Testis (tissue), 2 donors: ENCODE measurements at regions not wholly inside any gene's neighbourhood (a gene's known extent, or its start where the extent isn't known, plus 50 kb on each side); places are given as distances from the start of the nearest gene placed in this dataset.
"Not testable (repeated sequence)": the region's sequence is repeated elsewhere in the genome, so short reads cannot be mapped to it uniquely, and the experiment has no call there.

Experiments used
- DNase-seq: peaks from one replicate; pipeline ENCODE4 v3.0.0-alpha.2; 2019
- H3K27ac ChIP-seq, 2 donors: fragments of 200-600 bp; sonication (generic); one replicate each; pipeline ENCODE4 v1.5.1; 2019
- H3K27me3 ChIP-seq: fragments of 200-600 bp; sonication (generic); one replicate; pipeline ENCODE4 v1.5.1; 2019
- H3K36me3 ChIP-seq: fragments of 200-600 bp; sonication (generic); one replicate; pipeline ENCODE4 v1.5.1; 2017; ENCODE audit warnings: low read depth; ENCODE audit errors: missing control alignments
- H3K4me1 ChIP-seq: fragments of 200-600 bp; sonication (generic); one replicate; pipeline ENCODE4 v1.5.1; 2019
- H3K4me3 ChIP-seq, 2 donors: fragments of 200-600 bp; sonication (generic); one replicate each; pipeline ENCODE4 v1.5.1; 2017 to 2019
- H3K9me3 ChIP-seq: fragments of 200-600 bp; sonication (generic); one replicate; pipeline ENCODE4 v1.5.1; 2017
- POLR2A ChIP-seq: fragments of 450-650 bp; IDR thresholded peaks from one replicate; pipeline ENCODE4 v1.6.1; 2017; ENCODE audit warnings: antibody characterized with exemption, mild to moderate bottlenecking, moderate library complexity
- WGBS, 2 donors: methylation state at CpG; one replicate each; pipeline ENCODE4 v1.1.5; 2018; 5-methylcytosine and 5-hydroxymethylcytosine counted together
- intact Hi-C: fragments of 100-400 bp; cut with DNase I; formaldehyde crosslinking; loops from one replicate; pipeline ENCODE4 v1.15.1; 2023; ENCODE audit warnings: low total_unique reads
- TF ChIP-seq, protein P1 (sequence below), 3 experiments: fragments of 450-650 bp in 2 of 3; fragments of 200-600 bp in 1 of 3; sonication (generic) in 1 of 3; IDR thresholded peaks; one replicate each; pipeline ENCODE4 v1.5.1; 2016 to 2019; ENCODE audit warnings: antibody characterized with exemption in 3 of 3, mild to moderate bottlenecking in 2 of 3, moderate library complexity in 1 of 3

DNA sequence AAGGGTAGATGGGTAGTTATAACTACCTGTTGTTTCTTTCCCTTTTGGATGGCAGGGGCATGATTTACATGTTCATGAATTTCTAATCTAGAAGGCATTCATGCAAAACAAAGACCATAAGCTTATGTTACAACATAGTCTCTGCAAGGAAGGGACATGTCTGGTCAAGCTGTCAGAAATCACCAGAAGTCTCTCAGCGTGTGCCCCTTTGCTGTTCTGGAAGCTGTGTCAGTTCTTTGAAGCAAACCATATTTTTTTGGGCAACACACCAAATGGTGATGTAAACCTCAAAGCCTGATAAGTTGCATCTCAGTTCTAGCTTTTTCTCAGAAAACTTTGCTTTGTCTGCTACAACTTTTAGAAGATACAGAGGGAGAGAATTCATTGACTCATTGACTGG is 173.5 kb upstream of the CTAGE1 start:
- intact Hi-C loops, result no loop called here
- H3K4me1 ChIP-seq, result no peaks in the 10 kb centered on the region

DNA sequence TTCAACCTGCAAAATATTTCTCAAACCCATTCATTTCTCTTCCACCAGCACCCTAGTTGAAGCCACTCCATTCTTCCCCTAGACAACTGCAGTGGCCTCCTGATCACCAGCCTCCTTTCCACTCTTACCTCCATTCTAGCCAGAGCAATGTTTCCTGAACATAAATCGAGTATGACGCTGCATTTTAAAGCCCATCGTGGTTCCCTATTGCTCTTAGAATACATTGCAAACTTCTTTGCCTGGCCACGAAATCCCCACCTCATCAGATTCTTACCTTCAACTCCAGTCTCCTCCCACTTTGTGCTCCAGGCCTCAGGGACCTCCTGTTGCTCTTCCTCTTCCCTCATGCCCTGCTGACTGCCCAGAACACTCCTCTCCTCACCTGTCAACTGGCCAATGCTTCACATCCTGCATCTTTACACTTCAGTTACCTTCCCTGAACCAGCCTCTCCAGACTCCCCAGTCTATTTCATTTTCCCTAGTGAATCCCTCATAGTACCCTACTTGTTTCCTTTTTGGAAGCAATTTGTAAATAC is 176.5 kb upstream of the CTAGE1 start:
- TF ChIP-seq, protein P1, sequence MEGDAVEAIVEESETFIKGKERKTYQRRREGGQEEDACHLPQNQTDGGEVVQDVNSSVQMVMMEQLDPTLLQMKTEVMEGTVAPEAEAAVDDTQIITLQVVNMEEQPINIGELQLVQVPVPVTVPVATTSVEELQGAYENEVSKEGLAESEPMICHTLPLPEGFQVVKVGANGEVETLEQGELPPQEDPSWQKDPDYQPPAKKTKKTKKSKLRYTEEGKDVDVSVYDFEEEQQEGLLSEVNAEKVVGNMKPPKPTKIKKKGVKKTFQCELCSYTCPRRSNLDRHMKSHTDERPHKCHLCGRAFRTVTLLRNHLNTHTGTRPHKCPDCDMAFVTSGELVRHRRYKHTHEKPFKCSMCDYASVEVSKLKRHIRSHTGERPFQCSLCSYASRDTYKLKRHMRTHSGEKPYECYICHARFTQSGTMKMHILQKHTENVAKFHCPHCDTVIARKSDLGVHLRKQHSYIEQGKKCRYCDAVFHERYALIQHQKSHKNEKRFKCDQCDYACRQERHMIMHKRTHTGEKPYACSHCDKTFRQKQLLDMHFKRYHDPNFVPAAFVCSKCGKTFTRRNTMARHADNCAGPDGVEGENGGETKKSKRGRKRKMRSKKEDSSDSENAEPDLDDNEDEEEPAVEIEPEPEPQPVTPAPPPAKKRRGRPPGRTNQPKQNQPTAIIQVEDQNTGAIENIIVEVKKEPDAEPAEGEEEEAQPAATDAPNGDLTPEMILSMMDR (IDR thresholded peaks at IDR 0.05), result no peak
- TF ChIP-seq POLR2A, result no peak
- H3K36me3 ChIP-seq, result no peaks in the 10 kb centered on the region
- DNase-seq, result no peak
- WGBS, 2 donors, result 83 to 85% methylated on average over 4 of the region's 4 CpGs
- intact Hi-C loops, result no loop called here
- H3K27ac ChIP-seq, result no peak overlapping the region
- H3K9me3 ChIP-seq, result no peaks in the 10 kb centered on the region
- H3K4me3 ChIP-seq, result no peak overlapping the region
- H3K27me3 ChIP-seq, result no peaks in the 10 kb centered on the region
- no peaks in the 10 kb centered on the region for H3K4me1 ChIP-seq

More for the DNA sequence above, 173.5 kb upstream of the CTAGE1 start:
- DNase-seq, result no peak
- H3K36me3 ChIP-seq, result no peaks in the 10 kb centered on the region
- no peak overlapping the region for H3K4me3 ChIP-seq
- H3K9me3 ChIP-seq, result no peaks in the 10 kb centered on the region
- H3K27ac ChIP-seq, result no peak overlapping the region
- no peak for TF ChIP-seq POLR2A
- TF ChIP-seq, protein P1 (IDR thresholded peaks at IDR 0.05), result no peak
- 55 to 59% methylated on average over 1 of the region's 1 CpG for WGBS, 2 donors
- H3K27me3 ChIP-seq, result no peaks in the 10 kb centered on the region

DNA sequence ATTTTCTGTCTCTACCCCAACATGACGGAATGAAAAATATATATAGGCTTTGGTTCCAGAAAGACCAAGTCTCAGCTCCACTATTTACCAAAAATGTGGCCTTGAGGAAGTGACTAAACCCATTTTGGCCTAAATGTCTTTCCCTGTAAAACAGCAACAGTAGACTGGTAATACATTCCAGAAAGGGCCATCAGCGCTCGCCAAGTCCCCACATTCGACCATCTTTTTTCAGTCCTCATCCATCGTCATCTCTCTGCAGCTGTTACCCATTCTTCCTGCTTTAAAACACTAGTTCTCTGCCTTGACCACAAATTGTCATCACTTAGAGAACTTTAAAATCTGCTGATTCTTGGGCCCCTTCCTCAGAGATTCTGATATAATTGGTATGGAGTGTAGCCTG is 183.8 kb upstream of the CTAGE1 start:
- Histone ChIP-seq H3K4me1 (no peaks in the 10 kb centered on the region), H3K36me3 (no peaks in the 10 kb centered on the region), H3K27ac (no peak overlapping the region), H3K9me3 (no peaks in the 10 kb centered on the region), H3K4me3 (no peak overlapping the region), H3K27me3 (no peaks in the 10 kb centered on the region)
- TF ChIP-seq POLR2A, result no peak
- TF ChIP-seq, protein P1 (IDR thresholded peaks at IDR 0.05), result no peak
- intact Hi-C loops, result no loop called here
- DNase-seq, result no peak
- WGBS, 2 donors, result 91 to 92% methylated on average over 5 of the region's 5 CpGs

DNA sequence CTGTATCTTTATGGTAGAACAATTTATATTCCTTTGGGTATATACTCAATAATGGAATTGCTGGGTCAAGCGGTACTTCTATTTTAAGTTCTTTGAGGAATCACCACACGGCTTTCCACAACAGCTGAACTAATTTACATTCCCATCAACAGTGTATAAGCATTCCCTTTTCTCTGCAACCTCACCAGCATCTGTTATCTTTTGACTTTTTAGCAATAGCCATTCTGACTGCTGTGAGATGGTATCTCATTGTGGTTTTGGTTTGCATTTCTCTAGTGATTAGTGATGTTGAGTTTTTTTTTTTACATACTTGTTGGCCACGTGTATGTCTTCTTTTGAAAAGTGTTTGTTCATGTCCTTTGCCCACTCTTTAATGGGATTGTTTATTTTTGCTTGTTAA is 184.7 kb upstream of the CTAGE1 start:
- 79 to 82% methylated on average over 3 of the region's 3 CpGs for WGBS, 2 donors
- H3K36me3 ChIP-seq, intact Hi-C loops: not testable (repeated sequence)

DNA sequence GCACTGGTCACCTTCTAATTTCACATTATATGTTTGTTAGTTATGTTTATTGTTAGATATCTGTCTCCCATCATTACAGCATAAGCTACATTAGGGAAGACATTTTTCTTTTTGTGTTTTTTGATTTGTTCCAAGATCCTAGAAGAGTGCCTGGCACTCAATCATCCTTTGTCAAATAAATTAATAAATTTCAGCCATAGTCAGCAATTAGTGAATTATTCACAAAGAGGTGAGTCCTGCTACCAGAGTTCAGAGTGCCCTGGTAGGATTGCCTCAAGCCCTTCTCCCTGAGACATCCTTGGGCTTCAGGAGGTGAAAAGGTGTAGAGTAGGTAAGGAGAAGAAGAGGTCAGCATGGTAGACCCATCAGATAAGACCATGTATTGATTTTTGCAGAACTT is 186.2 kb upstream of the CTAGE1 start:
- Histone ChIP-seq H3K4me1 (no peaks in the 10 kb centered on the region), H3K4me3 (no peak overlapping the region), H3K36me3 (no peaks in the 10 kb centered on the region), H3K27me3 (no peaks in the 10 kb centered on the region), H3K9me3 (no peaks in the 10 kb centered on the region), H3K27ac (no peak overlapping the region)
- DNase-seq, result no peak
- TF ChIP-seq, protein P1 (IDR thresholded peaks at IDR 0.05), result no peak
- no peak for TF ChIP-seq POLR2A
- intact Hi-C loops, result no loop called here

More for the DNA sequence above, 184.7 kb upstream of the CTAGE1 start:
- H3K4me1 ChIP-seq, H3K27me3 ChIP-seq, DNase-seq, H3K9me3 ChIP-seq, H3K4me3 ChIP-seq, H3K27ac ChIP-seq: not testable (repeated sequence)
